ENCODE measurements at regions not wholly inside any gene's neighbourhood (a gene's known extent, or its start where the extent isn't known, plus 50 kb on each side); places are given as distances from the start of the nearest gene placed in this dataset.

DNA sequence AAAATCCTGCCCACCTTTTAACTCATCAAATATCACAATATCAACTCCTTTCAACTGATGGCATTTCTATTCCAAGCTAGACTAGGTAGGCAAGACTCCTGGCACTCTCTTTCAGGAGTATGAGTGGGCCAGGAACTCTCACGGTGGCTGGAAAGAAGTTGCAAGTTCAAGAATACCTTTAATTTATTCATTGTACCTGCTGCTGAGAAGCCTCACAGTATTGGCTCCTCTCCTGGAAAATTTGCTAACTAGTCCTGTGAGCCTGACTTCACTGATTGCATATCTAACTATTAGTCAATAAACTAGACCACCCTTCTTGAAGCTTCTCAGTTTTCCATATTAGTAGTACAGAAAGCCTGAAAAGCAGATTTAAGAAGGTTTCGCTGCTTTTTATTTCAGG, 120.2 kb downstream of the DUSP10 start:
- DNase-seq (ENCODE audit: low read depth, low spot score) = no peak

DNA sequence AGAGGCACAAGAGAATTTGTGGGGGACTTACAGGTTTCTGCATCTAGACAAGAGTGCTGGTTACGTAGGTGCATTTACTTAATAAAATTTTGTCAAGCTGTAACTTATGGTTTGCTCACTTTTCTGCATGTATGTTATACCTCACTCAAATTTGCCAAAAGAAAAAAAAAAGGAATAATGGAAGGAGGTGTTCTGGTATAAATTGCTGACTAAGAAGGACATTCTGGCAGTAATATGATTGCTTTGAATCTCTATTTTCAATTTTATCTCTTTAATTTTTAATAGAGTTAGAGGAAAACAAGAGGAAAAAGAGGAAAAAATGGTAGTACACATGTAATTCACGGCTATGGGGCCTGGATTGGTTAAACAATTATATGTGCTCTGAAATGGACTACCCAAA, 119.5 kb downstream of the DUSP10 start:
- DNase-seq (ENCODE audit: low read depth, low spot score) = no peak

DNA sequence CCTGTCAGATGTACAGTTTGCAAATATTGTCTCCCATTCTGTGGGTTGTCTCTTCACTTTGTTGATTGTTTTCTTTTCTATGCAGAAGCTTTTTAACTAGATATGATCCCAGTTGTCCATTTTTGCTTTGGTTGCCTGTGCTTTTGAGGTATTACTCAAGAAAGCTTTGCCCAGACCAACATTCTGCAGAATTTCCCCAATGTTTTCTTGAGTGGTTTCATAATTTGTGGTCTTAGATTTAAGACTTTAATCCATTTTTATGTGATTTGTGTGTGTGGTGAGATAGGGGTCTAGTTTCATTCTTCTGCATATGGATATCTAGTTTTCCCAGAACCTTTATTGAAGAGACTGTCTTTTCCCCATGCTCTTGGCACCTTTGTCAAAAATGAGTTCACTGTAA, 116.9 kb downstream of the DUSP10 start:
- DNase-seq (ENCODE audit: low read depth, low spot score) = no peak

DNA sequence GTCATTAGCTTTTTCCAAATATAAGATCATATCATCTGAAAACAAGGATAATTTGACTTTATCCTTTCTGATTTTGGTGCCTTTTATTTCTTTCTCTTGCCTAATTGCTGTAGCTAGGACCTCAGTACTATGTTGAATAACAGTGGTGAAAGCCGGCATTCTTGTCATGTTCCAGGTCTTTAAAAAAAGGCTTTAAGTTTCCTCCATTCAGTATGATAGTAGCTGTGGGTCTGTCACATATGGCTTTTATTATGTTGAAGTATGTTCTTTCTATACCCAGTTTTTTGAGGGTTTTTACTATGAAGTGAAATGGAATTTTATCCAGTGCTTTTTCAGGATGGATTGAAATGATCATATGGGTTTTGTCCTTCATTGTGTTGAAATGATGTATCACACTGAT, 115.8 kb downstream of the DUSP10 start:
- DNase-seq (ENCODE audit: low read depth, low spot score) = no peak

DNA sequence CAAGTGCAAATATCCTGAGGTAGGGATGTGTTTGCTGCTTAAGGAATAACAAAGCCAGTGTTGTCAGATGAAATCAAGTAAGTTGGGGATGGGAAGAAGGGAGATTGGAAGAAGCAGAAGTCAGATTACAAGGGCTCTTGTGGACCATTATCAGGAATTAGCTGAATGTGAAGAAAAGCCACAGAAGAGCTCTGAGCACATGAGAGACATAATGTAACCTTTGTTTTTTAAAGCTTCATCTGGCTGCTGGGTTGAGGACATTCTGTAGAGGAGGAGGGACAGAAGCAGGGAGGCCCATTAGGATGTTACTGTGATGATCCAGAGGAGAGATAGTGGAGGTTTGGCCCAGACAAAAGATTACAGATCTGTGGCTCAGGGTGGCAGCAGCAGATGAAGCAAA, 111.7 kb downstream of the DUSP10 start:
- DNase-seq (ENCODE audit: low read depth, low spot score) = no peak

DNA sequence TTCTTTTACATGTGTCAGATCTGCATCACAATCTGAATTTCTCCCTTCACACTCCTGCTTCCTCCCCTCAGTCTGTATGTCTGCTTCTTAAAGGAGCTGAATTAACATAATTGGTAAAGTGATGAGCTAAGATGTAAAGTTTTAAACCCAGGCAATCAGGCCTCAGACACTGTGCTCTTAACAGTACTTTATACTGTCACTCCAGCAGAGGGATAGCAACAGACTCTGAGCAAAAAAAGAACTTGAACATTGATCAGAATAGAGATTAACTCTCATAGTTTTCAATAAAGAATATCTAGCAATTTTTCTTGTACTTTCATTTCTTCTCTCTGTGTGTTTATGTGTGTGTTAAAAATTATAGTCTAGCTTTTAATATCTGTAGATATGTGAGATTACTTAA, 110.3 kb downstream of the DUSP10 start:
- DNase-seq (ENCODE audit: low read depth, low spot score) = no peak

DNA sequence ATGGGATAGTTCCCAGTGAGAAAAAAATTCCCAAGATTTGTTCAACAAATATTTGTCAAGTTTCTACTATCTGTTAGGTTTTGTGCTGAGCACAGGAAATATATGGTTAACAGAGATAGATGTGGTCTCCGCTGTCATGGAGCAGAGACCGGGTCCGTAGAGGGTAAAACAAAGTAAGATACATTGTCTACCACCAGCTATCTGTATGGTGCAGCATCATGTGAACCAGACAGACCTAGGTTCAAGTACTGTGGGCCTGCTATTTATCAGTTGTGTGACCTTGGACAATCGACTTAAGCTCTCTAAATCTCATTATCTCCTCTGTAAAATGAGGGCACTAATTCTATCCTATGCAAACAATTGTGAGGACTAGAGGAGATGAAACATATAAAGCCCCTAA, 109.8 kb downstream of the DUSP10 start:
- no peak for DNase-seq (ENCODE audit: low read depth, low spot score)

DNA sequence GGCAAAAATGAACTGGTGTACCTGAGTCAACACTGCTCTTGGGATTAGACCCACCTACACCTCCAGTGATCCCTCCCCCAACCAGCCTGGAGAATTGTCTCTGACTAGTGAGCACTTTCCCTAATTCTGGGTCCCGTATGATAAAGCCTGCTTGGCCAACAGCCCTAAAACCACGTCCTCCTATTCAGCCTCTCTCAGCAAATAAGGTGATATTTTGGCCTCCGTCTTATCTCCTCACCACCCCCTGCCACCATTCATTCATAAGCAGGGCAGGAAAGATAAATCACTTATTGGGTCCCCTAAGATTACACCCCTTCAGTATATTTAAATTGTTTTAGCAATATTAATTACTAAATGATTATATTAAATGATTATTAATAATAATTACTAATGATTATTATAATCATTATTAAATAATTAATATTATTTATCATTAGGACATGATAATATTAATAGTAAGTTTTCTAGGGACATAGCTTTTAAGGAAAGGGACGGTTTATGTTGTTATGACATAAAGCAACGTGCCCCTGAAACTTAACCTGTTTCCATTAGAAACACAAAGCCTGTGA, 108.0 kb downstream of the DUSP10 start:
- no peak for DNase-seq (ENCODE audit: low read depth, low spot score)

DNA sequence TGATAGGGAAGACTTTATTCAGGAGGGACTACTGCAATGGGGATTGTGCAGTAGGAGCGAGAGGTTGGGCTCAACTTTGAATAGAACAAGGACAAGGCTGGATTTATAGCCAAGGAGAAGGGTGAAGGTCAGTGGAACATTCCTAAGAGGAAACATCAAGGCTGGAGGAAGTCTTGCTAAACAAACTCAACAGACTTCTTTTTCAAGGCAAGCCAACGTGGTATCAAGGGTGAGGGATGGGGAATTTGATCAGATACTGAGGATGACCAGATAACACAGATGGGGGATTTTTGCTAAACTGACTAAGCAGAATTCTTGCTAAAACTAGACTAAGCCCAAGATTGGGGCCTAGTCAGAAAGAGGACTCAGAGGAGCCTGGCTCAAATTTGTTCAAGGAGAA, 107.3 kb downstream of the DUSP10 start:
- no peak for DNase-seq (ENCODE audit: low read depth, low spot score)

DNA sequence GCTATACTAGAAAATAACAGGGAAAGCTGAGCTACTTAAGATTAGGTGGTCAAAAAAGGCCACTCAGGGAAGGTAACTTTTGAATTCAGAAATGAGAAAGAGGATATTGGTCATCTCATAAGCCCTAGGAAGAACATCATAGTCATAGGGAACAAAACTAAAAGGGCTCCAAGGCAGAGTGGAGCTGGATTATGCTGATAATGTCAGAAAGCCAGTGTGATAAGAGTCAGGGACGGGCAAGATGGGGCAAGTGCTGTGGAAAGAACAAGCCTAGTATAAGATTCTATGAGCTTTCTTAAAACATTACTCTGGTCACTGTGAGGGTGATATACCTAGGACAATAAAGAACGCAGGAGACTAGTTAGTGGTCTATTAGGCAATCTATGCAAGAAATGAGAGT, 106.6 kb downstream of the DUSP10 start:
- no peak for DNase-seq (ENCODE audit: low read depth, low spot score)

DNA sequence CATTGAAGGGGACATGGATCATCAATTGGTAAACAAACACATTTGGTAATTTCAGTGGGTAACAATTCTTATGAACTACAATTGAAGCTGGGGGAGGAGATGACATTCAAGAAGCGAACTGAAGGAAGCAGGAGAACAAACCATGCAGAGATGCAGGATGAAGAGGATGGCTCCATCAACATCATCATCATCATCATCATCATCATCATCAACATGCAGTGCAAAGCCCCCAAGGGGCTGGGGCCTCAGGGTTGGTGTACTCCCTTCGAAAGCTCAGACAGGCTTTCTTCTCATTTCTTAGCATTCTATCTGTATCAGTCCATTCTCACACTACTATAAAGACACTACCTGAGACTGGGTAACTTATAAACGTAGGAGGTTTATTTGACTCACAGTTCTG, 105.8 kb downstream of the DUSP10 start:
- no peak for DNase-seq (ENCODE audit: low read depth, low spot score)

DNA sequence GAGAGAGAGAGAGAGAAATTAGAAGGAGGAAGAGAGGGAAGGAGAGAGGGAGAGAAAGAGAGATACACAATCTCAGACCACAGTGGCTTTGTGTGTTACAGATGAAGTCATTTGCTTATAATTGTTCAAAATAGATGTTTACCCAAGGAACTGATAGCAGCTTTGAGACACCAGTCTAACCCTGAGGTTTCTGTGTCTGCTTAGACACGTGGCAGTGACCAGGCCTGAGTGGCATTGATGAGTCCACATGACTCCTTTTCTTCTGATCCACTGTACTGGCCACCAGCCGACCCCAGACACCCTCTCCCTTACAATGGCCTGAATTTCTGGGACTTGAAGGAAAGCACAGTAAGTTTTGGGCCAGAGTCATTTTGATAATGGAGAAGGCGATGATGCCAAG, 104.9 kb downstream of the DUSP10 start:
- DNase-seq (ENCODE audit: low read depth, low spot score) = no peak

DNA sequence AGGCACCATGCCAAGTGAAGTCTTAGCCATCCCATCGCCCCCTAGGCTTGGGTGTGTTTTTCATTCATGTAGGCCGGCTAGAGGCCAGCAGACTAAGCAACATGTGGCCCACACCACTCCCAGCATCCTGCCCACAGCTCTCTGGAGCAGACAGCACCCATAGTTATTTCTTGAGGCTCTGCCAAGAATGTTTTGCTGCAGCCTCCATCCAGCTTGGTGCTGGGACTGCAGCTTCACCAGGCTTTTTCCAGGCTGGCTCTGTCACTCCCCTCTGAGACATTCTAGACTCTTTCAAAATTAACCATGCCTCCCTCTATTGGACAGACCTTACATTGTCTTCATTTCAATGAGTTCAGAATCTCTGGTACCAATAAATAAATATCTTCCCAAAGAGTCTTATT, 104.2 kb downstream of the DUSP10 start:
- DNase-seq (ENCODE audit: low read depth, low spot score) = no peak

DNA sequence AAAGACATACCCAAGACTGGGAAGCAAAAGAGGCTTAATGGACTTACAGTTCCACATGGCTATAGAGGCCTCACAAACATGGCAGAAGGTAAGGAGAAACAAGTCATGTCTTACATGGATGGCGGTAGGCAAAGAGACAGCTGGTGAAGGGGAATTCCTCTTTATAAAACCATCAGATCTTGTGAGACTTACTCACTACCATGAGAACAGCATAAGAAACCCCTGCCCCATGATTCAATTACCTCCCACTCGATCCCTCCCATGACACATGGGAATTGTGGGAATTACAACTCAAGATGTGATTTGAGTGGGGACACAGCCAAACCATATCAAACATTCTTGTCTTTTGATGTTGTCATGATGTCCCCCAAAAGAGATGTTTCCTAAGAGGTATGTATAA, 103.3 kb downstream of the DUSP10 start:
- no peak for DNase-seq (ENCODE audit: low read depth, low spot score)

DNA sequence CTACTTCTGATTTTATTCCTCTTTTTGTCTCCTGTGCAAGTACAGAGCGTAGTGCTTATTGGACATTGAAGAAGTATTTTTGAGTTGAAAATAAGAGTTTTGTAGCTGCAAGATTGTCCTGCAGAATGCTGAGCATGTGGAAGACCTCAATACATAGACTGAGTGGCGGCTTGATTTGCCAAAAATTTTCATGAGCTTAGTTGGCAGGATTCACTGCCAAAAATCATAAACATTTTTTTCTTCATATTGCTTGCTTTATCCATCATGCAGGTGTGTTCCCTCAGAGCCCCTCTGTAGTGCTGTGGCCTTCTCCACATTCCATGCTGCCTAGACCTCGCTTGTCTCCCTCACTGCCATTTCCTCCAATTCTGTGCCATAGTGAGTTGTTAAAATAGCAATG, 100.1 kb downstream of the DUSP10 start:
- no peak for DNase-seq (ENCODE audit: low read depth, low spot score)

DNA sequence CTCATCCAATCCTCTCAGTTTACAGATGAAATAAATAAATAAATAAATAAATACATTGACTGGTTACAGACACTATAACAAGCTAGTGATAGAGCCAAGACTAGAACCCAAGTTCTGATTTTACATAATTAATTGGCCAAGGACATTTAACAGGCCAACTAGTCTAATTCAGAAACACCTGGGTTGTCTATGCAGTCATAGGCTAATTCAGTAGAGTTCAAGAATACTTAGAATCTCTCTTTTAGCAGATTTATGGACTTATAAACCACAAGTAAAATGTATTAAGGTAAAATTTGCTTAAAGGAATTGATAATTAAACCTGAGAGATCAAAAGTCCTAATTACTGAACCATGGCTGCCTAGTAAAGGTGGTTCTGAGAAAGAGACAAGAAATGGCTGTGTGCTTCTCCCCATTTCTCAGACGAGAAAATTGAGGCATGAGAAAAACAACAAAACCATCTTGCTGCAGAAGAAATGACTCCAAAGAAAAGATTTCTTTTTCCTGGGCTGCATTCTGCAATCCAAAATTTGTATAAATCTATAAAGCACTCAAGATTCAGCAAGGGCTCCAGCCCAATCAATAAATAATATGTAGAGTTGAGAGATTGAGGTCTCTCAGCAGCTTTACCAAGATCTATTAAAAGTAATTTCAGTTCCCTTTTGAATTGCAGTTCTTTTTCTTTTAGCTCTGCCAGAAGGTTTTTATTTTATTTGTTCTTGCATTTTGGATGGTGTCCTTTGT, 98.3 kb downstream of the DUSP10 start:
- no peak for DNase-seq (ENCODE audit: low read depth, low spot score)

DNA sequence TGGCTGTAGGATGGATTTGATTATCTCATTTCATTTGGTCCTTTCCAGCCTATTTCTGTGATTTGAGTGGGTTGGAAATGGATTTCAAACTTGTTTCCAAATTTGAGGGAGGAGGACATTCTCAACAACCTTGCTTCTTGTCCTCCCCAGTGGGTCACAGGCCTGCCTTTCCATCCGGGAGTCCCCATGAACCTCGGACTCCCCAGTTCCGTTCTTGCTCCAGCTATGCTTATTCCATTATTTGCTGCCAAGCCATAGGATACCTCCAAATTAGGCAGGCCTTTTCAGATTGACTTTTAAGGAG, 97.8 kb downstream of the DUSP10 start:
- no peak for DNase-seq (ENCODE audit: low read depth, low spot score)

DNA sequence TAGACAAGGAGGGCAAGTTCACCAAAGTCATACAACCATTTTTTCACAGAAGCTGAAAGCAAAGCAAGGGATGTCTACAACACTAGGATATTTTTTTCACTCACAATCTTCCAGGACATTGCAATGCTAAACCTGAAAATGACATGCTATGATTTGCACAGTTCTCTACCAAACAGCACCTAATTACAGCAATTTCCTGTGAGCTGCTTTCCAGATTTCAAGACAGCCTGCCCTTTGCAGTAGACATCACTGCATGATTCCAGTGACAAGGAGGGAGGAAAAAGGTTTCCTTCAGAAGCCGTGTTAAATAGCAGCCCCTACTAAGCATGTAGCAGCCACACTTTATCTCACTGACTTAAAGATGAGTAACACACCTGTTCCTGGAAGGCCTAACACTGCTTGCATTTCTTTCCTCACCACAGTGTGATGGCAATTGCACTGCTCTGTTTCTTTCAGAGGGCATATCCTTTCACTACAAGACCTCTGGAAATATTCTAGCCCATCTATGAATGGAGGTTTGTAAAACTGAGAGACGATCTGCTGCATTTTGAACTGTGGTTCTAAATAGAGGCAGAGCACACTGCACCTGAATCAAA, 97.1 kb downstream of the DUSP10 start:
- DNase-seq (ENCODE audit: low read depth, low spot score) = no peak

DNA sequence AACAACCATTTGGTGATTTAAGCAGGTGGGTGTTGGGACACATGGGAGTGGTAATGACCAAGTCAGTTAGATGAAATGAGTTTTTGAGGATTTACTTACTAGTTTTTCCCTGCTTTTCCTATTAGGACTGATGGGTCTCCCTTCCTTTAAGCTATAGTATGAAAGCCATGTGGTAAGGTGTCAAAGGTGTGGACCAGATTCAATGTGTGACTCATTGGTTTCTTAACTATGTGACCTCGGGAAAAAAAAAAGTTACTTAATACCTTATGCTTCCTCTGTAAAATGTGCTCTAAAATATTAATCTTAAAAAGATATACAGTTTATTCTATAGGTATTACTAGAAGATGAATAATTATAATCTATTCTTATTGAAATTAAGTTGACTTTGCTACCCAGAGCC, 93.7 kb downstream of the DUSP10 start:
- no peak for DNase-seq (ENCODE audit: low read depth, low spot score)

Data from smooth muscle cell of the brain vasculature (primary cell).